SK-N-SH treated with all-trans-retinoic acid at 6 μM for 48 hours (cell line): ENCODE measurements at regions not wholly inside any gene's neighbourhood (a gene's known extent, or its start where the extent isn't known, plus 50 kb on each side); places are given as distances from the start of the nearest gene placed in this dataset.
"Not testable (repeated sequence)": the region's sequence is repeated elsewhere in the genome, so short reads cannot be mapped to it uniquely, and the experiment has no call there.

Experiments
- ATAC-seq: fragments of 200-7000 bp; cut with Tn5 transposase; 3 replicates; pipeline ENCODE4 v1.9.1; 2020; ENCODE audit warnings: mild to moderate bottlenecking, moderate library complexity

GRCh38 chr5:177664737-177665136 is 64.8 kb downstream of the B4GALT7 start:
- not testable (repeated sequence) for ATAC-seq

GRCh38 chr5:177665172-177665571 is 65.2 kb downstream of the B4GALT7 start:
- not testable (repeated sequence) for ATAC-seq

GRCh38 chr5:177665960-177666359 is 66.0 kb downstream of the B4GALT7 start:
- ATAC-seq, result not testable (repeated sequence)

- ATAC-seq, result peak; percentile 87
Measured at GRCh38 chr5:177671035-177671754, 71.3 kb downstream of the B4GALT7 start.

GRCh38 chr5:177671755-177672690 is 72.1 kb downstream of the B4GALT7 start:
- peak; percentile 83 for ATAC-seq
